SK-N-SH (cell line): ENCODE measurements at regions not wholly inside any gene's neighbourhood (a gene's known extent, or its start where the extent isn't known, plus 50 kb on each side); places are given as distances from the start of the nearest gene placed in this dataset.

Experiments used
- CTCF ChIA-PET: fragments of 300-600, 350-600 bp; formaldehyde crosslinking; extraction: SDS; loops from one replicate; lab custom pipeline; 2021; lab: Yijun Ruan, JAX
- POLR2A ChIA-PET: fragments of 350-600 bp; sonication (Branson Sonifier 250); formaldehyde crosslinking; extraction: SDS; loops from one replicate; lab custom pipeline; 2020; ENCODE audit warnings: antibody characterized with exemption, inconsistent platforms; lab: Yijun Ruan, JAX
- DNase-seq: peaks from one replicate; pipeline ENCODE4 v3.0.0; 2012
- H2AFZ ChIP-seq: fragments of 200-600 bp; sonication (generic); 2 replicates; pipeline ENCODE4 v1.8.1; 2016; ENCODE audit warnings: antibody characterized with exemption, mild to moderate bottlenecking, low read depth
- H3F3A ChIP-seq: fragments of 200-600 bp; sonication (generic); replicated peaks from 2 replicates; pipeline ENCODE3; 2016; ENCODE audit warnings: antibody characterized with exemption, mild to moderate bottlenecking; ENCODE audit not compliant: insufficient read depth
- H3K27ac ChIP-seq, 2 experiments: fragments of 200-500 bp in 1 of 2; fragments of 200-600 bp in 1 of 2; sonication (Bioruptor generic) in 1 of 2; sonication (generic), shearing (Covaris generic) in 1 of 2; 2 replicates each; pipeline versions ENCODE4 v1.5.1 to v1.6.1; 2014 to 2016; ENCODE audit warnings: low read depth in 2 of 2, inconsistent platforms in 1 of 2, low read length in 1 of 2, mild to moderate bottlenecking in 1 of 2, mixed read lengths in 1 of 2
- H3K27me3 ChIP-seq: fragments of 200-600 bp; sonication (generic), shearing (Covaris generic); 2 replicates; pipeline ENCODE4 v1.6.1; 2016; ENCODE audit warnings: mixed run types; ENCODE audit not compliant: insufficient read depth
- H3K36me3 ChIP-seq, 2 experiments: fragments of 200-500 bp in 1 of 2; fragments of 200-600 bp in 1 of 2; sonication (Bioruptor generic) in 1 of 2; sonication (generic) in 1 of 2; replicated peaks in 1 of 2; 2 replicates each; pipeline versions ENCODE3 to v1.5.1; 2014 to 2016; ENCODE audit warnings: low read length in 1 of 2, mild to moderate bottlenecking in 1 of 2; ENCODE audit not compliant: insufficient read depth in 2 of 2, control insufficient read depth in 1 of 2
- H3K4me1 ChIP-seq, 2 experiments: fragments of 200-500 bp in 1 of 2; fragments of 200-600 bp in 1 of 2; sonication (Bioruptor generic) in 1 of 2; sonication (generic), shearing (Covaris generic) in 1 of 2; 2 replicates each; pipeline versions ENCODE4 v1.5.1 to v1.6.1; 2014 to 2016; ENCODE audit warnings: low read depth in 1 of 2, low read length in 1 of 2, mixed run types in 1 of 2; ENCODE audit not compliant: insufficient read depth in 2 of 2, control insufficient read depth in 1 of 2
- H3K4me2 ChIP-seq: fragments of 200-600 bp; sonication (generic), shearing (Covaris generic); 2 replicates; pipeline ENCODE4 v1.6.1; 2017; ENCODE audit warnings: mixed run types
- H3K4me3 ChIP-seq, 2 experiments: fragments of 200-500 bp in 1 of 2; fragments of 200-600 bp in 1 of 2; sonication (Bioruptor generic) in 1 of 2; sonication (generic), shearing (Covaris generic) in 1 of 2; 2 replicates each; pipeline versions ENCODE4 v1.5.1 to v1.8.1; 2014 to 2016; ENCODE audit warnings: low read depth in 2 of 2, inconsistent platforms in 1 of 2, low read length in 1 of 2, mild to moderate bottlenecking in 1 of 2, mixed read lengths in 1 of 2, moderate library complexity in 1 of 2
- H3K79me2 ChIP-seq: fragments of 200-600 bp; sonication (generic); 2 replicates; pipeline ENCODE4 v1.8.1; 2017; ENCODE audit warnings: mild to moderate bottlenecking; ENCODE audit not compliant: insufficient read depth
- H3K9ac ChIP-seq: fragments of 200-600 bp; sonication (generic); 2 replicates; pipeline ENCODE4 v1.6.1; 2017; ENCODE audit warnings: mixed run types
- H3K9me2 ChIP-seq: fragments of 200-600 bp; sonication (generic); 2 replicates; pipeline ENCODE4 v1.6.1; 2017; ENCODE audit warnings: mixed run types
- H3K9me3 ChIP-seq: fragments of 200-600 bp; sonication (generic); 2 replicates; pipeline ENCODE4 v1.6.1; 2017; ENCODE audit warnings: mixed run types, mild to moderate bottlenecking, moderate library complexity
- H4K20me1 ChIP-seq: fragments of 200-600 bp; sonication (generic); 2 replicates; pipeline ENCODE4 v1.6.1; 2017; ENCODE audit warnings: mild to moderate bottlenecking, mixed run types; ENCODE audit not compliant: insufficient read depth
- ELF1 ChIP-seq: IDR thresholded peaks from 2 replicates; pipeline ENCODE4 v1.4.0; 2012
- GATA2 ChIP-seq: sonication (generic); formaldehyde crosslinking; IDR thresholded peaks from 2 replicates; pipeline ENCODE4 v1.5.0; 2020; ENCODE audit warnings: mild to moderate bottlenecking, missing genetic modification reagents
- IRF3 ChIP-seq: fragments of 150-350 bp; IDR thresholded peaks from 2 replicates; pipeline ENCODE4 v1.6.1; 2016; ENCODE audit warnings: mild to moderate bottlenecking, low read depth, low read length
- MXI1 ChIP-seq: IDR thresholded peaks from 2 replicates; pipeline ENCODE4 v1.6.1; 2012; ENCODE audit warnings: mild to moderate bottlenecking, low read depth, low read length, improper control_type of control experiment
- NFIC ChIP-seq: IDR thresholded peaks from 2 replicates; pipeline ENCODE4 v1.4.0; 2012; ENCODE audit warnings: borderline replicate concordance
- RCOR1 ChIP-seq: fragments of 150-350 bp; IDR thresholded peaks from 2 replicates; pipeline ENCODE4 v1.6.1; 2017; ENCODE audit warnings: antibody characterized with exemption, low read length
- RFX5 ChIP-seq: IDR thresholded peaks from 2 replicates; pipeline ENCODE4 v1.6.1; 2012; ENCODE audit warnings: mild to moderate bottlenecking, improper control_type of control experiment, low read length
- TCF12 ChIP-seq: IDR thresholded peaks from 2 replicates; pipeline ENCODE4 v1.4.0; 2012
- USF2 ChIP-seq: fragments of 150-350 bp; IDR thresholded peaks from 2 replicates; pipeline ENCODE4 v1.6.1; 2017; ENCODE audit warnings: antibody characterized with exemption, low read length, low read depth, borderline replicate concordance
- ZBTB33 ChIP-seq: IDR thresholded peaks from 2 replicates; pipeline ENCODE4 v1.4.0; 2012; ENCODE audit warnings: low read depth, borderline replicate concordance
- WGBS: methylation state at CpG from one replicate; pipeline ENCODE4 v1.1.6; 2017; ENCODE audit warnings: low lambda C conversion rate; 5-methylcytosine and 5-hydroxymethylcytosine counted together
- TF ChIP-seq, protein P1 (sequence below): fragments of 200-600 bp; sonication (generic); IDR thresholded peaks from 2 replicates; pipeline ENCODE4 v1.6.1; 2017; ENCODE audit warnings: antibody characterized with exemption, mild to moderate bottlenecking, moderate library complexity

DNA sequence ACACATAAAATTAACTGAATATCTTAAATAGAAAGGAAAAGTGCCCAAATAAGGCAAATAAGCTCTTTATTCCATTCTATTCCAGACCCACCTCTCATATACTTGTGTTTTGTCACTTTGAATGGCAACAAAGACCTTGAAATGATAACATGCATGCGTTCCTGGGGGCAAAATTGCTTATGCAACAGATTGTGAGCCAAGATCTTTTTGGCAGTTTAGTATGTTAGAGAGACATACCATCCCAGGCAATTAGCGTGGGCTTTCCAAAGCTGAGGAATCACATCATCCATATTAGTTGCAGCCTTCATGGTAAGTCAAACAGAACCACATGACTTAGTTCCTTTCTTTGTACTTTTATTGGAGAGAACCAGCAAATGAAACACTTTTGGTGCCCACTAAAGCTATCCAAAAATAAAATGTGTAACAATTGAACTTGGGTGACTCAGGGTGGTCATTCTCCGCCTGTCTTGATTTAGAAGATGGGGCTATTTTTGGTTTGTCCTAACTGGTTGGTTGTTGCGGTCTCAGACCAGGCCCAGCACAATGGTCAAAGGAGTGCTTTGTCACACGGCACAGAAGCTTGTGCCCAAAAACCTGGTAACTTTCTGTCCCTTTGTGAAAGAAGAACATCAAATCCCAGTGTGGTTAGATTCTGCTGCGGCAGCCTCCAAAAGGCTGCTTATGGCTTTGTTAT is 68.7 kb upstream of the ATF3 start:
- Histone ChIP-seq H3F3A (no peaks in the 10 kb centered on the region), H3K36me3 (no peaks in the 10 kb centered on the region), H3K9me2 (no peaks in the 10 kb centered on the region), H3K4me3 (no peak overlapping the region), H4K20me1 (no peaks in the 10 kb centered on the region), H3K27me3 (no peaks in the 10 kb centered on the region; the same call in 1 of the 2 replicates), H3K4me1 (no peaks in the 10 kb centered on the region), H3K27ac (no peak overlapping the region), H3K4me2 (no peak overlapping the region), H2AFZ (no peak overlapping the region), H3K9ac (no peak overlapping the region)
- POLR2A ChIA-PET, result no interaction called here
- TF ChIP-seq IRF3 (no peak), ZBTB33 (no peak), MXI1 (no peak), TCF12 (no peak), USF2 (no peak)
- TF ChIP-seq, all 33 proteins: peak for 0
- Histone ChIP-seq H3K9me3 (no peaks in the 10 kb centered on the region; the same call in 1 of the 2 replicates), H3K79me2 (no peaks in the 10 kb centered on the region)
- CTCF ChIA-PET, result interaction anchor here (1.3 to 1.6 kb wide), 3 partner anchors 11 to 842 kb away, joined by 3 to 4 read pairs (median 3); no protein-coding TSS in a partner anchor
- DNase-seq, result no peak
- WGBS, result 71% methylated on average over 6 of the region's 6 CpGs

- H3K9me3 ChIP-seq, result no peaks in the 10 kb centered on the region; the same call in 1 of the 2 replicates
- no peak overlapping the region for H3K27ac ChIP-seq
- H3K27me3 ChIP-seq, result no peaks in the 10 kb centered on the region; the same call in 1 of the 2 replicates
- H3K9ac ChIP-seq, result no peak overlapping the region
- 62% methylated on average over 5 of the region's 5 CpGs for WGBS
- no peaks in the 10 kb centered on the region for H3K4me1 ChIP-seq
- H4K20me1 ChIP-seq, result no peaks in the 10 kb centered on the region
- H3F3A ChIP-seq, result no peaks in the 10 kb centered on the region
- ChIA-PET CTCF (no interaction called here), POLR2A (no interaction called here)
- no peak for DNase-seq
- H3K4me3 ChIP-seq, result no peak overlapping the region
- H3K9me2 ChIP-seq, result no peaks in the 10 kb centered on the region
- no peak overlapping the region for H2AFZ ChIP-seq
- H3K79me2 ChIP-seq, result no peaks in the 10 kb centered on the region
- H3K4me2 ChIP-seq, result no peak overlapping the region
- TF ChIP-seq GATA2 (CRISPR knock-in tag), result no peak
- no peak for TF ChIP-seq RFX5
- TF ChIP-seq ELF1, result no peak
- TF ChIP-seq NFIC, result no peak
- TF ChIP-seq RCOR1, result no peak
- TF ChIP-seq, protein P1, sequence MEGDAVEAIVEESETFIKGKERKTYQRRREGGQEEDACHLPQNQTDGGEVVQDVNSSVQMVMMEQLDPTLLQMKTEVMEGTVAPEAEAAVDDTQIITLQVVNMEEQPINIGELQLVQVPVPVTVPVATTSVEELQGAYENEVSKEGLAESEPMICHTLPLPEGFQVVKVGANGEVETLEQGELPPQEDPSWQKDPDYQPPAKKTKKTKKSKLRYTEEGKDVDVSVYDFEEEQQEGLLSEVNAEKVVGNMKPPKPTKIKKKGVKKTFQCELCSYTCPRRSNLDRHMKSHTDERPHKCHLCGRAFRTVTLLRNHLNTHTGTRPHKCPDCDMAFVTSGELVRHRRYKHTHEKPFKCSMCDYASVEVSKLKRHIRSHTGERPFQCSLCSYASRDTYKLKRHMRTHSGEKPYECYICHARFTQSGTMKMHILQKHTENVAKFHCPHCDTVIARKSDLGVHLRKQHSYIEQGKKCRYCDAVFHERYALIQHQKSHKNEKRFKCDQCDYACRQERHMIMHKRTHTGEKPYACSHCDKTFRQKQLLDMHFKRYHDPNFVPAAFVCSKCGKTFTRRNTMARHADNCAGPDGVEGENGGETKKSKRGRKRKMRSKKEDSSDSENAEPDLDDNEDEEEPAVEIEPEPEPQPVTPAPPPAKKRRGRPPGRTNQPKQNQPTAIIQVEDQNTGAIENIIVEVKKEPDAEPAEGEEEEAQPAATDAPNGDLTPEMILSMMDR, result no peak
- no peaks in the 10 kb centered on the region for H3K36me3 ChIP-seq
These were observed 65.8 kb upstream of the ATF3 start for GRCh38 chr1:212542761-212543187.
